ENCODE measurements at regions not wholly inside any gene's neighbourhood (a gene's known extent, or its start where the extent isn't known, plus 50 kb on each side); places are given as distances from the start of the nearest gene placed in this dataset.

GRCh38 chr22:48407256-48407955 is 1420.3 kb downstream of the BRD1 start:
- TF ChIP-seq CTCF (IDR thresholded peaks at IDR 0.05) (no peak), POLR2AphosphoS5 (IDR thresholded peaks at IDR 0.05; ENCODE audit: low read depth, low read length) (no peak), REST (IDR thresholded peaks at IDR 0.05; ENCODE audit: insufficient read depth in 1 of 2, low read depth in 2 of 2, low read length in 1 of 2) (no peak), TCF7L2 (IDR thresholded peaks at IDR 0.05; ENCODE audit: low read depth, low read length) (no peak)

Data from Panc1 (cell line).